ENCODE measurements at regions not wholly inside any gene's neighbourhood (a gene's known extent, or its start where the extent isn't known, plus 50 kb on each side); places are given as distances from the start of the nearest gene placed in this dataset.
A peak's percentile ranks its signal among the peaks of the same experiment; 100 is the strongest.
"Not testable (repeated sequence)": the region's sequence is repeated elsewhere in the genome, so short reads cannot be mapped to it uniquely, and the experiment has no call there.

DNA sequence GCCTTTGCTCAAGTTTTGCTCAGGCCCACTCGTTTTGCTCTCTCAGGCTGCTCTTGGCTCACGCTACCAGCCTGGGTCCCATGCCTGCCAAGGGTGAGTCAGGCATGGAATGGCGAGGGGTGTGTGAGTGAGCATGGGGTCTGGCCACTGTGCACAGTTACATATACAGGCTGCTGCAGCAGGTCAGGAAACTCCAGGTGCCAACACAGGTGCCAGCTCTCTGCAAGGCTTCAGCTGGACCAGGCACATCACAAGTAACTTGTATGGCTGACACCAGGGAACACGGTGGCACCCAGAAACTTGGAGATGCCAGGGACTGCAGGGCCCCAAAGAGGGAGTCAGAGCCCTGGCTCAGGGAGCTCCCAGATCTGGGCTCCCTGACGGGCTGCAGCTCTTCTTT, 146.8 kb downstream of the BTBD3 start:
- DNase-seq (ENCODE audit: low spot score in 2 of 2) (no peak), FAIRE-seq (no peak)

DNA sequence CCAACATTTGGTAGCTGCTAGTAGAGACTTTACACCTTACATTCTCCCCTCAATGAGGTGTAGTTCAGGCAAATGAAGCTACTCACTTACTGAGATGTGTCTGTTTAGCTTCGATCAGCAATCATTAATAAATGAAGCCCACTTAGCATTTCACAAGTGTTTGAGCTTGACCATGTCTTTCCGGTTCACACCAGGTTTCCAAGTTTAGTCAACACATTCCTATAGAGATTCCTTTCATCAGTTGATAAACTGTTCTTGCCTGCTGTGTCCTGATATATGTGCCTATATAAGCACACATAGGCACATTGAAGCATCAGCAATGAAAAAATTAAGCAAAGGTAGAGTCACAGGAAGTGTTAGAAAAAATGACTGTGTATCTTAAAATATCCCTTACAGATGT, 150.0 kb downstream of the BTBD3 start:
- FAIRE-seq: no peak
- DNase-seq (ENCODE audit: low spot score in 2 of 2): no peak

GRCh38 chr20:12068121-12068520, 150.4 kb downstream of the BTBD3 start:
- DNase-seq (ENCODE audit: low spot score in 2 of 2): no peak
- FAIRE-seq: no peak

- FAIRE-seq (no peak), DNase-seq (ENCODE audit: low spot score in 2 of 2) (no peak)
Measured at GRCh38 chr20:12069181-12069580, 151.5 kb downstream of the BTBD3 start.

GRCh38 chr20:12072221-12072953, 154.7 kb downstream of the BTBD3 start:
- DNase-seq (ENCODE audit: low spot score in 2 of 2): no peak

GRCh38 chr20:12072954-12073264, 155.2 kb downstream of the BTBD3 start:
- DNase-seq (ENCODE audit: low spot score in 2 of 2) (no peak), FAIRE-seq (no peak)

More at GRCh38 chr20:12072221-12072953, 154.7 kb downstream of the BTBD3 start:
- no peak for FAIRE-seq

DNA sequence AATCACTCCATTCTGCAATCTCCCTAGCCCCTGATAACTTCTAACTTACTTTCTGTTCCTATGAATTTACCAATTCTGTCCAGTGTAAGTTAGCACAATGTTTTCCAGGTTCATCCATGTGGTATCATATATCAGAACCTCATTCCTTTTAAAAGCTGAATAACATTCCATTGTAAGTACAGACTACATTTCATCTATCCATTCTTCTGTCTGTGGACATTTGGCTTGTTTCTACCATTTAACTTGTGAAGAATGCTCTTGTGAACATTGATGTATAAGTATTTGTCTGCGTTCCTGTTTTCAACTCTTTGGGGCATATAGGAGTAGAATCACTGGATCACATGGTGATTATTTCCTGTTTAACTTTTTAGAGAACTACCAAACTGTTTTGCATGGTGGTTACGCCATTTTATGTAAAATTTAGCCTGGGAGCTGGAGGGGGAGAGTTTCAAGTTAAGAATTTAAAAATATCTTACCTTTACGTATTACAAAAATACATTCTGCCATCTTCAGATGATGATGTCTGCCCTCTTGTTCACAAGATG, 156.5 kb downstream of the BTBD3 start:
- no peak for DNase-seq (ENCODE audit: low spot score in 2 of 2)
- FAIRE-seq: no peak

GRCh38 chr20:12076200-12076599, 158.5 kb downstream of the BTBD3 start:
- DNase-seq (ENCODE audit: low spot score in 2 of 2): no peak
- FAIRE-seq: no peak

DNA sequence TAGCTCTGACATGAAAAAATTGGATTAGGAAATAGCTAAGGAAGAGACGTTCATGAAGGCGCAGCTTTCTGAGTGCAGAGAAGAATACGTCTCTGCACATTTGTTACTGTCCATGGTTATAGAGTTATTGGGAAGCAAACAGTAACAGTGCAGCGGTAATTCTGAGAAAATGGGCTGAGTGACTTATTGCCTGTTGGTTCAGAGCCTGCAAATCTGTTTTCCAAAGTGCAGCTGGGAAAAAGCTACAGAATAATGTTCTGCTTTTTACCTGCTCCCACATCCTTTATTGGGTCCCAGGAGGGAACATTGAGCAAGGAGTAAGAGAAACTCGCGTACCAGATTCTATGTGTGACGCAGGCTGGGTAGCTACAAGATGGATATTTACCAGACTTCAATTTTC, 160.2 kb downstream of the BTBD3 start:
- no peak for DNase-seq (ENCODE audit: low spot score in 2 of 2)

GRCh38 chr20:12079490-12079889, 161.8 kb downstream of the BTBD3 start:
- FAIRE-seq: no peak
- DNase-seq (ENCODE audit: low spot score in 2 of 2): no peak

More for the DNA sequence above, 160.2 kb downstream of the BTBD3 start:
- no peak for FAIRE-seq

GRCh38 chr20:12083269-12083668, 165.6 kb downstream of the BTBD3 start:
- DNase-seq (ENCODE audit: low spot score in 2 of 2) (no peak), FAIRE-seq (no peak)

DNA sequence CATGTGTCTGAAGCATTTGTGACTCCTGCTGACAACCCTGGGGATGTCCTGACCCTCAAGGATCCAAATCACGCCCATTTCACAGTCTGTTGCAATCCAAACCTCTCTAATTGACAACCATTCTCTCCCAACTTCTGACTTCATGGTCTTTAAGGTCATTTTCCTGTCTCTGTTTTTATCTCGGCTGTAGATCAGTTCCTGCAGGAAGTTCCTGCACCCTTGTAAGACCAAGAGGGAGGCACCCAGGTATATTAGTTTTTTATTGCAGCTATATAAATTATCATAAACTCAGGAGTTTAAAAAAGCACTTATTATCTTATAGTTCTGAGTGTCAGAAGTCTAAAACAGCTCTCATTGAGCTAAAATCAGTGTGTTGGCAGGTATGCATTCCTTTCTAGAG, 166.8 kb downstream of the BTBD3 start:
- DNase-seq (ENCODE audit: low spot score in 2 of 2): no peak
- FAIRE-seq: no peak

GRCh38 chr20:12086359-12086758, 168.7 kb downstream of the BTBD3 start:
- DNase-seq (ENCODE audit: low spot score in 2 of 2) (no peak), FAIRE-seq (no peak)

GRCh38 chr20:12090920-12091319, 173.2 kb downstream of the BTBD3 start:
- DNase-seq (ENCODE audit: low spot score in 2 of 2) (no peak), FAIRE-seq (no peak)

DNA sequence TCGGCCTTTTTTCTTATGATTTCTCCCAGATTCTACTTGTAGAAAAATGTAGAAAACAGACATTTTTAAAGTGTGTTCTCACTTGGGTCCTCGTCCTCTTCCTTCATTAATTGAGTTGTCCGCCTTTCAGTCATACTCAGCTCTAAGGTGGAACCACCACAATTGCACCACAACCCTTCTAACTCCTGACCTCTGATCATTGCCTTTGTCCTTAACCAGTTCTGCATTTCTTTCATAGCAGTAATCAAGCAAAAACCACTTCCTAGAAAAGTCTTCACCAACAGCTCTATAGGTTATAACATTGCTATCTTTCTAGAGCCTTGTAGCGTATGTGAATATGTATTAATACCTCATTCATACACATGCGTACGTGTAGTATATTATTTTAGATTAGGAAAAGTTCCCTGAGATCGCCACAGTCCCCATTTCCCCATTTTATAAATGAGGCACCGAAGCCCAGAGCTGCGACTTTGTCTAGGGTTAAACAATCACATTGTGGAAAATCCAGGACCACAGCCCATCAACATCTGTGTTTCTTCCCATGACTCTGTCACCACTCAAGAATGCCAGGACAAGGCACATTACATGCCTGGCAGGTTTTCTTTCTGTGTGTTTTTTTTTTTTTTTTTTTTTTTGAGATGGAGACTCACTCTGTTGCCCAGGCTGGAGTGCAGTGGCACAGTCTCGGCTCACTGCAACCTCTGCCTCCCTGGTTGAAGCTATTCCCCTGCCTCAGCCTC, 175.5 kb downstream of the BTBD3 start:
- DNase-seq (ENCODE audit: low spot score in 2 of 2) (no peak), FAIRE-seq (no peak)

GRCh38 chr20:12093797-12094190, 176.1 kb downstream of the BTBD3 start:
- DNase-seq (ENCODE audit: low spot score in 2 of 2); FAIRE-seq: not testable (repeated sequence)

DNA sequence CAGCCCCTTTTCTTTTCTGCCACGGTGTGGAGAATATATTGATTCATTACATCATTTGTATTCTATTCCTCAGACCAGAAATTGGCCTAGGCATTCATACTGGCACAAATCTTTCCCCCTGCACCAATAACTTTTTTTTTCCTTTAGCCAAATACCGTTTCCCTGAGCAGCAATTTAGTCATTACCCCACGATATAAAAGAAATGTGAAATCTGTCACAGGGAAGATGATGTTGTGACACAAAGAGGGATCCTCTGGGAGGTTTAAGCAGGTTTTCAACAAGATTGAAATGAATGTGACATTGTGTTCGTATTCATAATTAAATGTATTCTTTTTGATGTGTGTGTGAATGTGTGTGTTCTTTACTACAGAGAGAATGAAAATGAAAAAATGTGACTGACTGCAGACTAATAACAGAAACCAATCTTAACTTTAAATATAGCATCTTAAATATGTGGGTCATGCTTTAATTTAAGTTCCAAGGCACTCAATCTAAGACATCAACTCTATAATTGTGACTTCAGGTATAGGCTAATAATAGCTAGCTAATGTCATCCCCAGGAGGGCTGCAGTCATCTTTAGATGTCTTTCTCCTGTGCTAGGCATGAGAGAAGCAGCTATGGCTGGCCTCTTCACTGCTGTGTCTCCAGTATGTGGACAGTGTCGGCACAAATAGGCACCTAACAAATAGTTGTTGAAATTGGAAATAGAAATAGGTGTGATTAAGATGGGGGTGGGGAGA, 177.7 kb downstream of the BTBD3 start:
- FAIRE-seq (no peak), DNase-seq (ENCODE audit: low spot score in 2 of 2) (no peak)

- FAIRE-seq: no peak
- no peak for DNase-seq (ENCODE audit: low spot score in 2 of 2)
Measured at GRCh38 chr20:12098421-12098820, 180.7 kb downstream of the BTBD3 start.

- no peak for DNase-seq (ENCODE audit: low spot score in 2 of 2)
- no peak for FAIRE-seq
Measured at GRCh38 chr20:12108846-12109245, 191.2 kb downstream of the BTBD3 start.

DNA sequence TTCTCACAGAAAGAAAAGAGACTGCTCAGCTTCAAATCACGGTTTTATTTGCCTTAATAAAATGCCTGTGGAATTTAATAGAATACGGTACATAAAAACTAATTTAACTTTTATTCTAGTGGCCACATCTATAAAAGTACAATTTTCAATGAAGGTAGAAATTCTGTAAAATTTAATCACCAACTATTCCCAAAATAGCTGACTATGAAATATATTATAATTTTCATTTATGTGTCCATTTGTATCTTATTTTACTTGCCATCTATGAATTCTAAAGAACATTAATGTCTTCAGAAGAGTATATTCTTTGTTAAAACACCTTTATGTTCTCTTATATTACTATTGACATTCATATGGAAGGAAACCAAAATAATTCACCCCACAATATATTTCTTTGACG, 192.6 kb downstream of the BTBD3 start:
- peak; percentile 10 for FAIRE-seq
- DNase-seq (ENCODE audit: low spot score in 2 of 2): no peak

DNA sequence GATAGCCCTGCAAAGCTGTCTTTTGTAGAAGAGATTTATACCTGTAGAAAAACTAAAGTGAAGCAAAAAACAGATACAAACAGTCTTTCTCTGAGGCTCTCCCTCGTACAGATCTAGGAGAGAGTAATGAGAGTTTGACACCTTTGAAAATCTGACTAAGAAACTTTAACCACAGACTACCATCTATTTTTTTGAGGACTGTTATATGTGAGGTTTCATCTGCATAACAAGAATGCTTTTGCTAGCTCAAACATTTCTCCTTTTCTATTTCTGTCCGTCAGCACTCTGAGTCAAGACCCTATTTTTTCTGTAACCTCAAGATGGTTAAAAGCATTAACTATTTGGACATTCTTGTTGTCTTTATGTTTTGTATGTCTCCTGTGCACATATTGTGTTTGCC, 193.0 kb downstream of the BTBD3 start:
- DNase-seq (ENCODE audit: low spot score in 2 of 2): no peak
- no peak for FAIRE-seq

Measured in frontal cortex (tissue), 3 donors.